ENCODE measurements at regions not wholly inside any gene's neighbourhood (a gene's known extent, or its start where the extent isn't known, plus 50 kb on each side); places are given as distances from the start of the nearest gene placed in this dataset.
"Not testable (repeated sequence)": the region's sequence is repeated elsewhere in the genome, so short reads cannot be mapped to it uniquely, and the experiment has no call there.

DNA sequence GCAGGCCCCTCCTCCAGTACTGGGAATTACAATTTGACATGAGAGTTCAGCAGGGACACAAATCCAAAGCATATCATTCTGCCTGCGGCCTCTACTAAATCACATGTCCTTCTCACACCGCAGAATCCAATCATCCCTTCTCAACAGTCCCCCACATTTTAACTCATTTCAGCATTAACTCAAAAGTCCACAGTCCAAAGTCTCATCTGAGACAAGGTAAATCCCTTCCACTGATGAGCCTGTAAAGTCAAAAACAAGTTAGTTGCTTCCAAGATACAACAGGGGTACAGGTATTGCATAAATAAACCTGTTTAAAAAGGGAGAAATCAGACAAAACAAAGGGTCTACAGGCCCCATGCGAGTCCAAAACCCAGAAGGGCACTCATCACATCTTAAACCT, 64.0 kb downstream of the EBNA1BP2 start:
- no peak for DNase-seq (ENCODE audit: low read depth in 2 of 2)

DNA sequence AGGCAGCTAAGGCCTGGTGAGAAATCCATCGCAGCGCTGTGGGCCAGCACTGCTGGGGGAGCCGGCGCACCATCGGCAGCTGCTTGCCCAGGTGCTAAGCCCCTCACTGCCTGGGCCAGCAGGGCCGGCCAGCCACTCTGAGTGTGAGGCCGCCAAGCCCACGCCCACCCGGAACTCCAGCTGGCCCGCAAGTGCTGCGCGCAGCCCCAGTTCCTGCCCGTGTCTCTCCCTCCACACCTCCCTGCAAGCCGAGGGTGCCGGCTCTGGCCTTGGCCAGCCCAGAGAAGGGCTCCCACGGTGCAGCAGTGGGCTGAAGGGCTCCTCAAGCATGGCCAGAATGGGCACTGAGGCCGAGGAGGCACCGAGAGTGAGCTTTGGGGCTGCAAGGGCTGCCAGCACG, 64.4 kb downstream of the EBNA1BP2 start:
- no peak for DNase-seq (ENCODE audit: low read depth in 2 of 2)

DNA sequence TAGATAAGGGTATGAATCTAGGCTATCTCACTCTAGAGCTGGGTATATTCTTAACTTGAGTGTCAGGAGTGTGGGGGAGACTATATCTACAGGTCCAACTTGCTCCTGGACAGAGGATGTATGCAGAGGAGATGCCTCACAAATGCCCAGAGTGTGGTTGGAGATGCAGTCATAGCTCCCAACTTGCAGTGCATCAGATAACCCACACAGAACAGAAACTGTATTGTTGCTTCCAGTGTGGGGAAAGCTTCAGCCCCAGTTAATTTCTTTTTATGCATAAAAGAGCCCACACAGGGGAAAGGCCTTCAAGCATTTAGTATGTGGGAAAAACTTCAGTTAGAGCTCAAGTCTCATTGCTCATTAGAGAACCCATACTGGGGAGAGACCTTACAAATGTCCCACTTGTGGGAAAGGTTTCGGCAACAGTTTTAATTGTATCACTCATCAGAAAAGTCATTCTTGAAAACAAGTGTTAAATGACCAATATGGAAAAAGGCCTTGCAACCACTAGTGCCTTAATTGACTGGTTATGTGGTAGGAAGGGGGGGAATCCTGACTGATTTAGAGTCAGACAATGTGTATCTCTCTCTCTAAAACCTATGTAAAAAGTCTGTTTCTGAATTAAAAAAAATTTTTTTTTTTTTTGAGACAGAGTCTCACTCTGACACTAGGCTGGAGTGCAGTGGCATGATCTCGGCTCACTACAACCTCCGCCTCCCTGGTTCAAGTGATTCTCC, 67.9 kb downstream of the EBNA1BP2 start:
- DNase-seq (ENCODE audit: low read depth in 2 of 2): no peak

DNA sequence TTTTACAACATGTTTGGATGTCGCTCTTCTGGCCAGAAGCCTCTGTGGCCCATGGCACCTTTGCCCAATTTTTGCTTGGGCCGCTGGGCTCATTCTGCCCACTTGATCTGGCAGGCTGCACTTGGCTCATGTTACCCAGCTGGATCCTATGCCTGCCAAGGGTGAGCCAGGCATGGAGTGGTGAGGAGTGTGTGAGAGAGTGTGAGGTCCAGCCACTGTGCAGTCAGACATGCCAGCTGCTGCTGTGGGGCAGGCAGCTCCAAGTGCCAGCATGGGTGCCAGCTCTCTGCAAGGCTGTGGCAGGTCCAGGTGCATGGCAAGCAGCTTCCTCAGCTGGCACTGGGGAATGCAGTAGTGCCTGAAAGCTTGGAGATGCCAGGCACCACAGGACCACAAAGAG, 71.0 kb downstream of the EBNA1BP2 start:
- DNase-seq (ENCODE audit: low read depth in 2 of 2): no peak

DNA sequence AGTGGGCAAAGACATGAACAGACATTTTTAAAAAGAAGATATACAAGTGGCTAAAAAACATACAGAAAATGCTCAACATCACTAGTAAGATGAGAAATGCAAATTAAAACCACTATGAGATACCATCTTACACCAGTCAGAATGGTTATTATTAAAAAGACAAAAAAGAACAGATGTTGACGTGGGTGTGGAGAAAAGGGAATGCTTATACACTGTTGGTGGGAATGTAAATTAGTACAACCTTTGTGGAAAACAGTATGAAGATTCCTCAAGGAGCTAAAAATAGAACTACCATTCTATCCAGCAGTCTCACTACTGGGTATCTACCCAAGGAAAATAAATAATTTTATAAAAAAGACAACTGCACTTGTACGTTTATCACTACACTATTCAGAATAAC, 73.9 kb downstream of the EBNA1BP2 start:
- DNase-seq (ENCODE audit: low read depth in 2 of 2): no peak

DNA sequence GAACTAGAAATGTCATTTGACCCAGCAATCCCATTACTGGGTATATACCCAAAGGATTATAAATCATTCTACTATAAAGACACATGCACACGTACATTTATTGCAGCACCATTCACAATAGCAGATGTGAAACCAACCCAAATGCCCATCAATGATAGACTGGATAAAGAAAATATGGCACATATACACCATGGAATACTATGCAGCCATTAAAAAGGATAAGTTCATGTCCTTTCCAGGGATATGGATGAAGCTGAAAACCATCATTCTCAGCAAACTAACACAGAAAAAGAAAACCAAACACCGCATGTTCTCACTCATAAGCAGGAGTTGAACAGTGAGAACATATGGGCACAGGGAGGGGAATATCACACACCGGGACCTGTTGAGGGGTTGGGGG, 75.6 kb downstream of the EBNA1BP2 start:
- DNase-seq (ENCODE audit: low read depth in 2 of 2): not testable (repeated sequence)

DNA sequence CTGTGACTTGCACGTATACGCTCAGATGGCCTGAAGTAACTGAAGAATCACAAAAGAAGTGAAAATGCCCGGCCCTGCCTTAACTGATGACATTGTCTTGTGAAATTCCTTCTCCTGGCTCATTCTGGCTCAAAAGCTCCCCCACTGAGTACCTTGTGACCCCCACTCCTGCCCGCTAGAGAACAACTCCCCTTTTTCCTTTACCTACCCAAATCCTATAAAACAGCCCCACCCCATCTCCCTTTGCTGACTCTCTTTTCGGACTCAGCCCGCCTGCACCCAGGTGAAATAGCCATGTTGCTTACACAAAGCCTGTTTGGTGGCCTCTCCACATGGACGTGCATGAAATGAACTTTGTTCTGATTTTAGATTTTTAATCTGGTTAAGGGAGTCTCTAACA, 81.3 kb downstream of the EBNA1BP2 start:
- DNase-seq (ENCODE audit: low read depth in 2 of 2): not testable (repeated sequence)

DNA sequence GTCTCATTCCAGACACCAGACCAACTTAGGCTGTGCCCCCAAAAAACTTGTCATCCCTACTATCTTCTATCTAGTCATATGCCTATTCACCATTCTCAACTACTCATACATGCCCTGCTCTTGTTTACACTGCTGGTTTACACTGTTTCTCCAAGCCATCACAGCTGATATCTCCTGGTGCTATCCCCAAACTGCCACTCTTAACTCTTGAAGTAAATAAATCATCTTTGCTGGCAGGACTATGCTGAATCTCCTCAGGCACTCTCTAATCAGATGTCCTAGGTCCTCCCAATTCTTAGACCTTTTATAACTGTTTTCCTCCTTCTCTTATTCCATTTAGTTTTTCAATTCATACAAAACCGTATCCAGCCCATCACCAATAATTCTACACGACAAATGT, 81.9 kb downstream of the EBNA1BP2 start:
- DNase-seq (ENCODE audit: low read depth in 2 of 2): not testable (repeated sequence)

DNA sequence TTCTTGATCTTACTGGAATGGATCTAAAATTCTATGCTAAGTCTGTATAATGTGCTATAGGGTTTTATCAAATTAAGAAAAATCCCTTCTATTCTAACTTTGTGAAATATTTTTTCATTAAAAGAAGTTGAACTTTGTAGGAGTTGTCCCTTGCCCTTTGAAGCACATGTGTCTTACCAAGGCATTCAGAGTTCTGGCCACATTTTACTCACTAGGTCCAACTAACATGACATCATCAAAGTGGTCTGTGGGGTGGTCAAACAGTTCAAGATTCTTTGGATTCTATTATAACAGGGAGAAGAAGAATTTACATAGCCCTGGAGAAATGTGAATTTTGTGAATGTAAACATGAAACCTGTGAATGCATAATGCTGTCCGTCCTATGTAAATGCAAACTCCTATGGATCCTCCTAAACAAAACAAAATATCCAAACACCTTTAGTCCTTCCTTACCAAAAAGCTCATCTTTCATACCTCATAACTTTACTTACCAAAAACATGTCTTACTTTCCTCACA, 88.7 kb downstream of the EBNA1BP2 start:
- no peak for DNase-seq (ENCODE audit: low read depth in 2 of 2)

DNA sequence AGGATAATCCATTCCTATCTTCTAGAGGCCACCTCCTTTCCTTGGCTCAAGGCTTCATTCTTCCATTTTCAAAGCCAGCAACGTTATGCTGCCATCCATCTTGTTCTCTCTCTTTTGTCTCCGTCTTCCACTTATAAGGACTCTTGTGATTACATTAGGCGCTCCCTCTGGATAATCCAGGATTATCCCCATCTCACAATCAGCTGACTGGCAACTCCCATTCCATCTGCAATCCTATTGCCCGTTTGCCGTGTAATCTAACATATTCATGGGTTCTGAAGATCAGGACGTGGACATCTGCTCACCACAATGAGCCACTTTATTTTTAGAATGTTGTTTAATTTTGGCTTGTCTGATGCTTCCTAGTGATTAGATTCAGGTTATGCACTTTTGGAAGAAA, 89.3 kb downstream of the EBNA1BP2 start:
- DNase-seq (ENCODE audit: low read depth in 2 of 2): no peak

DNA sequence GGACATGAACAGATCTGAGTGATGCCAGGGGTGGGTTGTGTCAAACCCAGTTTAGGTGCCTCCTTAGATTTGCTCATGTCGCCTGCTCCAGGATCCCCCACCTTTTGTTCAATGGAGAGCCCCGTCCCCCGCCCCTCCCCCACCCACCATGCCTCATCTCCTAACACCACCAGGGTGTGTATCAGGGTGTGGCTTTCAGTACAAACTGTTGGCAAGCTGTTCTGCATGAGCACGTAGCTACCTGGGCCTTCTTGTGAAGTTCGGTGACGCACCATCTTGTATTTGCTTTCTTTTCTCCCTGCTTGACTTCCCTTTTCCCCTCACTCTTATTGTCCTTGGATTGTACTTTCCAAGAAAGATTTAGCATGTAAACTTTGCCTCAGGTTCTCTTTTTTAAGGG, 94.8 kb downstream of the EBNA1BP2 start:
- no peak for DNase-seq (ENCODE audit: low read depth in 2 of 2)

DNA sequence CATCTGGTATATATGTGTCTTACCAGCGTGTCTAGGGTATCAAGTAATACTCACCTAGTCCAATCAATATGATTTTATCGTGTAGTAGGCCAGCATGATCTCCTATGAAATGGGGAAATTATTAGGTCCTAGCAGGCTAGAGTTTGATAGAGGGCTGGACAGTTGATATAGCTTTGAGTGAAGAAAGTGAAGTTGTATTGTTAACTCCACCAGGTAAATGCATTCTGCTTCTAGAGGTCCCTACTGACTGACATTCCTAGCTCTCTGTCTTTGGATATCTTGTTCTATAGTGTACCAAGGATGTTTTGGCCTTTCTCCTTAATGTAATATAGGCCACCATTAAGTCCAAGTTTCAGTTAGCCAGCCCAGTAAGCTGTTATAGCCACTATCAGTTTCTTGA, 97.4 kb downstream of the EBNA1BP2 start:
- DNase-seq (ENCODE audit: low read depth in 2 of 2): no peak

DNA sequence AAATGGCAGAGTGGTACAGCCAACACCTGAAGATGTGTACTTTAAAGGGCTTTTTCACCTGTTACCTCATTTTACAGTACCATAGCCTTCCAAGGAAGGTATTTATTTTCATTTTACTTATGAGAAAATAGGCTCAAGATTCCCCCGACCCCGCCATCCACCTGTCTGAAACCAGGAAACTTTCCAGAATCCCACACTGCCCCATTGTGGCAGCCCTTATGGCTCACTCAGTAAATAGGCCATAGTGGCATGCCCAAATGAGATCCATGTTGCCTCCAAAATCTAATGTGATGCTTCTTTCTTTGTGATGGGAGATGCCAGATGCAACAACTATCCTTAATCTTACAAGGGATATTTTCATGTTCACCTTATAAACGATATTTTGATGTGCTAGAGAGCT, 97.8 kb downstream of the EBNA1BP2 start:
- no peak for DNase-seq (ENCODE audit: low read depth in 2 of 2)

DNA sequence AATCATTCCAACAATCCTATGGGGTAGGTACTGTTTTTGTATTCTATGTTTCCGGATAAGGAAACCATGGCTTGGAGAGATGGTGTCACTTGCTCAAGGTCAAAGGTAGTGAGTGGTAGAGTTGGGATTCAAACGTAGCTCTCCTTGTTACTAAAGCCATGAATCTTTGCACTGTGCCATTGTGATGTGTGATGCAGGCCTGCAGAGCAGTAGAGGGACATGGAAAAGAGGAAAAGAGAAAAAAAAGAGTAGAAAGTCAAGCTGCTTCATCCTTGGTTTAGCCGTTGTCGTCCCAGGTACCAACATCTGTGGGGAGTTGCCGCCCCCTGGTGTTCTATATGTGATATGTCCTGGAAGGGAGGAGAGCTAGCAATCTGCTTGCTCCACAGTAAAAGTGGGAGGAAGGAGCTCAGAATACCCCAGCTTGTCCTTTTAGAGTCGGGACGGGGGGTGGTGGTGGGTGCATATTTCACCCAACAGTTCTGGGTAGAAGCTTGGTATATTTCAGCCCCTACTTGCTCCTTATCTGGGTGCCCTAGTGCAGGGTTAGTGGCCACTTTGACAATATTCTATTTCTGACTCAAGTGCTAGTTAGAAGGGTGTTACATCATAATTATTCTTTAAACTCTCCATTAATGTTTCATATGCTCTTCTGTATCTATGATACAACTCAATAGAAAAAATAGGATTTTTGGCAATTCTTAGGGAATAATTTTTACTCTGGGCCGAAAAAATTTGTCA, 98.4 kb downstream of the EBNA1BP2 start:
- peak; percentile 42 to 61 for DNase-seq (ENCODE audit: low read depth in 2 of 2)

DNA sequence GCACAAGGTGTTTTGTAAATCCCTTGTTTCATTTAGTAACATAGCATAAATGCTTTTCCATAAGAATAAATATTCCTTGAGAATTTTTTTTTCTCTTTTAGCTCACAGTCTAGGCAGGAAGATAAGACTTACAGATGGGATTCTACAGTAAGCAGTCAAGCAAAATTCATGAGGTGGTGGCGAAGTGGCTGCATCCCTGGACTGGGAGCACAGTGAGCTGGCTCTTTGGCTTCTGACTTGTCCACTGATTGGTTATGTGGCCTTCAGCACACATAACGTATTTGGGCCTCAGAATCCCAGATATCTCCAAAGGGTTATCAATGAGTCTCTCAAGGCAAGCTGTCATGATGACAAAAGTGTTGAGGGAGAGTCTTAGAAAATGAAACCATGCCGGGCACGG, 99.8 kb downstream of the EBNA1BP2 start:
- no peak for DNase-seq (ENCODE audit: low read depth in 2 of 2)

DNA sequence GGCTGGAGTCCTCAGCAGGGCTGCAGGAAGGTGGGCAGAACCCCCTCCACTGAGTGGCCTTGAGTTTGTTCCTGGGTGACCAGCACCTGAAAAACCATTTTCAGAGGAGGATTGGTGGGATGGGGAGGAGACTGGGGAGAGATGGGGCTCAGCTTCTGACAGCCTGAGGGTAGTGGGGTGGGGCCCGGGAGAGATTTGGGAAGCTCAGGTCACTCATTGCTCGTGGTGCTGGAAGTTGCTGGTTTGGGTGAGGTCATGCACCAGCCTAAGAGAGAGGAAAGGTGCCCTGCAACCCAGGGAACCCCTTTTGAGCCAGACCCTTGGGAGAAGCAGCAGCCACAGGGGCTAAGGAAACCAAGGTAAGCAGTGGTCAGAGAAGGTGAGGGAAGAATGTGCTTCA, 100.8 kb downstream of the EBNA1BP2 start:
- no peak for DNase-seq (ENCODE audit: low read depth in 2 of 2)

DNA sequence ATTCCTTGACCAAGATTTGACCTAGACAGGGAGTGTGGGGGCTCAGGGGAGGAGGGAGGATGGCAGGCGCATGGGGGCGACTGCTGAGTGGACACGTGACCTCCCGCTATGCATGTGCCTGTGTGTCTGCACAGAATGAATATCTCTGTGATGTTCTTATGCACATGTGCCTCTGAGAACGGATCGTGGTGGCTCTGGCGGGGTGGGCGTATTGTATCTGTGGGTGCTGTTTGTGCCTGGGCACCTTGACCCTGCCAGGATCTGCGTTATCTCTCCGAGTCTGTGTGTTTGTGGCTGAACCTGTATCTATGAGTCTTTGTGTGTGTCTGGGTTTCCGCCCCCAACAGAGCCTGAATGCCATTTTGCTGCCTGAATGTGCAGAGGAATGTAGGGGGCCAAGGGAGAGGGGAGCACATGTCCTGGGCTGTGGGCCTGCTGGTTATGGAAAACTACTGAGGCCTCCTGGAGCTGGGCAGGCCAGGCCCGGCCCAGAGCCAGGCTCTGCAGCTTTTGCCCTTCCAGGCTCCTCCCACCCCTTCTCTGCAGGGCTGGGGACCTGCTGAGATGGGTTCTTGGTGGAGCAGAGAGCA, 102.5 kb downstream of the EBNA1BP2 start:
- DNase-seq (ENCODE audit: low read depth in 2 of 2): no peak

DNA sequence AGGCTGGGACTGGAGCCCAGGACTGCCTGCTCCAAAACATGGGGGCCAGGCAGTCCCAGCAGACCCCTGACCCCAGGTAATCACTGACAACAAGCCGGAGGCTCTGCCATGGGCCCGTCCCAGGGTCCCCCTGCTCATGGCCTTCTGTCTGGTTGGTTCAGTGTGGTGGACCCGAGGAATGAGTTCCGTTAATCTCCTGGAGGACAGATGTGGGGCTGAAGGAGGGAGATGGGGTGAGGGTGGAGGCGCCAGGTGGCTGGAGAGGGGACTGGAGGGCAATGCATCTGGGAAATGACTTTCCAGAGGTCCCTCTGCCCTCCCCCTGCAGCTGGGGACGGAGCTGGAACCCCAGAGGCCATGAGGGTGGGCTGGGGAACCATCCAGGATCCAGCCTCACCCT, 103.2 kb downstream of the EBNA1BP2 start:
- no peak for DNase-seq (ENCODE audit: low read depth in 2 of 2)

DNA sequence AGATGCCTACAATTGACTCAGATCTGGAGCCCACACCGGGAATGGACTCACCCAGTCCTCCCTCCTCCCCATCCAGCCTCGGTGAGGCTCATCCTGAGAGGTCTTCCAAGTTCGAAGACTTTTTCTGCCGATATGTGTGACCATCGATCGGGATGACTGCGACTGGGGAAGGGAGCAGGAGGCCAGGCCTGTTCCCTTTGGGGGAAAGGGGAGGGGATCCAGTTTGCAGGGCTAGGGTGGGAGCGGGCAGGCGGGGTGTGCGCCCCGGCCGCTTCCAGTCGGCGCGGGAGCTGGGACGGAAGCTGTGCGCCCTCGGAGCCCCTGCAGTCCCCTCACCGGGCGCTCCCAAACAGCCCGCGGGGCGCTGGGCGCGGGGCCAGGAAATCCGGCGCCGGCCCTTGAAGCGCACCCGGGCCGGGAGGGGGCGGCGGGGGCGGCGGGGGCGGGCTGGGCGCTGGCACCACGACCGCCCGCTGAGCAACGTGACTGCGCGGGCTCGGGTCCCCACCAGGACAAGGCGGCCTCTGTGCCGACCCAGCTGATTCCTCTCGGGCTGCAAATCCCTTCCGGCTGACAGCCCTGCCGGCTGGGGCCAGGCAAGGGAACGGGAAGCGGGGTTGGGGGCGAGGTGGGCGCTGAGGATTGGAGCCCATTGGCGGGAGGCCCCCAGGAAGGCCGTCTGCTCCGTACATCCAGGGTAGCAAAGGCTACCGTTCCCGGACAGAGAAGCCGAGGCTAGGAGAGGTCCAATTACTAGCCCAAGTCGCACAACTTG, 103.9 kb downstream of the EBNA1BP2 start:
- no peak for DNase-seq (ENCODE audit: low read depth in 2 of 2)

DNA sequence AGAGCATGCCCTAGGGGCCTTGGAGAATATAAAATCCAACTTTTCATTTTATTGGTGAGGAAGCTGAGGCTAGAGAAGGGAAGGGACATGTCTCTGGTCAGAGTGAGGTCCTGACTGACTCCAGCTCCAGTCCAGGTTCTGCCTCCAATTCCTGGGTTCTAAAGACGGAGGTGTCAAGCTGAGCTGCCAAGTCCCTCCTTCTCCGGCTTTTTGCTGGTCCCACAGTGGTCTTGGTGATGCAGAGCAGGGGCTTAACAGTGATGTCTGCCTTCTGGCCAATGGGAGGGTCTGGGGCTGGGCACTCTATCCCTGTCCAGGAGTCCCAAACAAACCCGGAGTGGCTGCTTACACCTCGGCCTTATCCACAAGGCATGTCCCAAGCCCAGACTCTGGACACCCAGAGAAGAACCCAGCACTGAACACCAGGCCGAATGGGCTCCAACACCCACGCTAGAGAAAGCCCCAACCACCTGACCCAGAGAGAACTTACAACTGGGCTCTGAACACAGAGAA, 104.8 kb downstream of the EBNA1BP2 start:
- DNase-seq (ENCODE audit: low read depth in 2 of 2): no peak

DNA sequence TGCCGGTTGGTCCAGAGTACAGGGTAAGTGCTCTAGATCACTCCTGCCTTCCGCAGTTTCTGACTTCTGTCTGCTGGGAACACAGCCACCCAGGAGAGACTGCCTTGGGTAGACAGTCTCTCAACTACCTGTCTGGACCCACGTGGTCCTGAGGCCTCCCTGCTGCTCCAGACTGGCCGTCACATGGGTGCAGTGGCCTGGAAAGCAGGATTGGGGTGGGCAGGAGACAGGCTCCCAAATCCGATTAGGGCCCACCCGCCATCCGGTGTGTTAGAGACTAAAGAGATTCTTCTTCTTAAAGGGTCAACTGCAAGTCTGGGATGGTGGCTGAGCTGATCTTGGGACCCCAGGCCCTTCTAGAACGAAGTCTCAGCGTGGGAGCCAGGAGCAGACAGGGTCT, 105.5 kb downstream of the EBNA1BP2 start:
- no peak for DNase-seq (ENCODE audit: low read depth in 2 of 2)

Measured in stimulated activated CD4-positive, alpha-beta T cell treated with anti-CD3 and anti-CD28 coated beads, Interleukin-15, amount 100 ng/mL, for 48 hours (primary cell).